HEK293 (cell line): ENCODE measurements at regions not wholly inside any gene's neighbourhood (a gene's known extent, or its start where the extent isn't known, plus 50 kb on each side); places are given as distances from the start of the nearest gene placed in this dataset.

ENCODE experiments used
- CTCF ChIA-PET: fragments of 350-600 bp; formaldehyde crosslinking; extraction: SDS; loops from one replicate; lab custom pipeline; 2021; ENCODE audit warnings: antibody characterized with exemption; lab: Yijun Ruan, JAX
- POLR2A ChIA-PET: fragments of 300-600 bp; formaldehyde crosslinking; extraction: SDS; loops from one replicate; lab custom pipeline; 2020; ENCODE audit warnings: antibody characterized with exemption, inconsistent platforms; lab: Yijun Ruan, JAX
- H3K27ac ChIP-seq: fragments of 200-500 bp; sonication (Bioruptor generic); 2 replicates; pipeline ENCODE4 v1.5.1; 2014; ENCODE audit warnings: low read depth, low read length, control low read depth, inconsistent platforms; ENCODE audit errors: extremely low read depth
- H3K36me3 ChIP-seq, 2 experiments: fragments of 200-500 bp in 1 of 2; sonication (Bioruptor generic) in 1 of 2; 1 replicate in 1 of 2; 2 replicates in 1 of 2; pipeline ENCODE4 v1.5.1; 2014 to 2017; ENCODE audit warnings: inconsistent platforms in 2 of 2, low read length in 2 of 2; ENCODE audit not compliant: control insufficient read depth in 2 of 2, insufficient read depth in 1 of 2
- H3K4me1 ChIP-seq: fragments of 200-500 bp; sonication (Bioruptor generic); 2 replicates; pipeline ENCODE4 v1.5.1; 2014; ENCODE audit warnings: mild to moderate bottlenecking, low read length, inconsistent platforms; ENCODE audit not compliant: control insufficient read depth, insufficient read depth
- H3K4me3 ChIP-seq: 2 replicates; pipeline ENCODE4 v1.5.1; 2011; ENCODE audit warnings: low read depth, mild to moderate bottlenecking, control low read depth, low read length, moderate library complexity
- H3K9me3 ChIP-seq: fragments of 200-500 bp; sonication (Bioruptor generic); 2 replicates; pipeline ENCODE4 v1.5.1; 2014; ENCODE audit warnings: low read depth, low read length, inconsistent platforms; ENCODE audit not compliant: control insufficient read depth, insufficient read depth
- FEZF1 ChIP-seq: fragments of 450-650 bp; formaldehyde crosslinking; IDR thresholded peaks from 2 replicates; pipeline ENCODE4 v1.5.1; 2016; ENCODE audit warnings: missing biosample characterization, missing genetic modification characterization
- HIC1 ChIP-seq: fragments of 450-650 bp; formaldehyde crosslinking; IDR thresholded peaks from 2 replicates; pipeline ENCODE4 v1.5.1; 2016; ENCODE audit warnings: missing biosample characterization, missing genetic modification characterization
- HOXD13 ChIP-seq: sonication (generic); formaldehyde crosslinking; IDR thresholded peaks from 2 replicates; pipeline ENCODE4 v1.8.0; 2022; ENCODE audit warnings: missing genetic modification reagents, borderline replicate concordance
- KLF7 ChIP-seq: fragments of 450-650 bp; formaldehyde crosslinking; IDR thresholded peaks from 2 replicates; pipeline ENCODE4 v1.5.1; 2016; ENCODE audit warnings: missing biosample characterization, missing genetic modification characterization, borderline replicate concordance
- PBX3 ChIP-seq: sonication (generic); formaldehyde crosslinking; IDR thresholded peaks from 2 replicates; pipeline ENCODE4 v1.8.1; 2022; ENCODE audit warnings: mild to moderate bottlenecking, moderate library complexity, missing genetic modification reagents
- REPIN1 ChIP-seq: fragments of 450-650 bp; formaldehyde crosslinking; IDR thresholded peaks from 2 replicates; pipeline ENCODE4 v1.5.1; 2017; ENCODE audit warnings: missing biosample characterization, missing genetic modification characterization, low read depth
- SP7 ChIP-seq: fragments of 450-650 bp; formaldehyde crosslinking; IDR thresholded peaks from 2 replicates; pipeline ENCODE4 v1.5.1; 2016; ENCODE audit warnings: missing biosample characterization, missing genetic modification characterization
- ZBTB26 ChIP-seq: fragments of 450-650 bp; formaldehyde crosslinking; optimal IDR thresholded peaks from 2 replicates; pipeline ENCODE3; 2016; ENCODE audit warnings: missing biosample characterization, mild to moderate bottlenecking, missing genetic modification characterization
- ZBTB6 ChIP-seq: fragments of 450-650 bp; formaldehyde crosslinking; IDR thresholded peaks from 2 replicates; pipeline ENCODE4 v1.5.1; 2017; ENCODE audit warnings: missing biosample characterization, missing genetic modification characterization
- ZNF112 ChIP-seq: fragments of 450-650 bp; formaldehyde crosslinking; IDR thresholded peaks from 2 replicates; pipeline ENCODE4 v1.5.0; 2017; ENCODE audit warnings: missing biosample characterization, missing genetic modification characterization
- ZNF121 ChIP-seq: fragments of 450-650 bp; formaldehyde crosslinking; IDR thresholded peaks from 2 replicates; pipeline ENCODE4 v1.5.1; 2016; ENCODE audit warnings: missing biosample characterization, missing genetic modification characterization
- ZNF155 ChIP-seq: fragments of 450-650 bp; formaldehyde crosslinking; IDR thresholded peaks from 2 replicates; pipeline ENCODE4 v1.5.1; 2016; ENCODE audit warnings: missing biosample characterization, missing genetic modification characterization
- ZNF16 ChIP-seq: fragments of 450-650 bp; formaldehyde crosslinking; IDR thresholded peaks from 2 replicates; pipeline ENCODE4 v1.5.1; 2016; ENCODE audit warnings: low read depth, missing biosample characterization, missing genetic modification characterization
- ZNF18 ChIP-seq: fragments of 450-650 bp; formaldehyde crosslinking; IDR thresholded peaks from 2 replicates; pipeline ENCODE4 v1.5.1; 2016; ENCODE audit warnings: missing biosample characterization, missing genetic modification characterization
- ZNF211 ChIP-seq: fragments of 450-650 bp; formaldehyde crosslinking; IDR thresholded peaks from 2 replicates; pipeline ENCODE4 v1.5.1; 2016; ENCODE audit warnings: low read depth, missing biosample characterization, missing genetic modification characterization
- ZNF223 ChIP-seq: fragments of 450-650 bp; formaldehyde crosslinking; IDR thresholded peaks from 2 replicates; pipeline ENCODE4 v1.5.1; 2016; ENCODE audit warnings: missing biosample characterization, missing genetic modification characterization
- ZNF350 ChIP-seq: fragments of 450-650 bp; formaldehyde crosslinking; IDR thresholded peaks from 2 replicates; pipeline ENCODE4 v1.5.0; 2017; ENCODE audit warnings: missing biosample characterization, mild to moderate bottlenecking, missing genetic modification characterization
- ZNF354C ChIP-seq: fragments of 450-650 bp; formaldehyde crosslinking; IDR thresholded peaks from 2 replicates; pipeline ENCODE4 v1.5.1; 2016; ENCODE audit warnings: missing biosample characterization, missing genetic modification characterization, low read depth, borderline replicate concordance
- ZNF473 ChIP-seq: fragments of 450-650 bp; formaldehyde crosslinking; IDR thresholded peaks from 2 replicates; pipeline ENCODE4 v1.5.1; 2017; ENCODE audit warnings: missing biosample characterization, missing genetic modification characterization
- ZNF521 ChIP-seq: fragments of 450-650 bp; formaldehyde crosslinking; IDR thresholded peaks from 2 replicates; pipeline ENCODE4 v1.5.1; 2017; ENCODE audit warnings: missing biosample characterization, mild to moderate bottlenecking, missing genetic modification characterization
- ZNF558 ChIP-seq: fragments of 450-650 bp; formaldehyde crosslinking; IDR thresholded peaks from 2 replicates; pipeline ENCODE4 v1.5.1; 2016; ENCODE audit warnings: missing biosample characterization, missing genetic modification characterization
- ZNF560 ChIP-seq: fragments of 450-650 bp; formaldehyde crosslinking; IDR thresholded peaks from 2 replicates; pipeline ENCODE4 v1.5.1; 2017; ENCODE audit warnings: missing biosample characterization, missing genetic modification characterization, borderline replicate concordance
- ZNF707 ChIP-seq: fragments of 450-650 bp; formaldehyde crosslinking; IDR thresholded peaks from 2 replicates; pipeline ENCODE4 v1.5.1; 2016; ENCODE audit warnings: missing biosample characterization, missing genetic modification characterization
- ZNF837 ChIP-seq: fragments of 450-650 bp; formaldehyde crosslinking; IDR thresholded peaks from 2 replicates; pipeline ENCODE4 v1.5.1; 2016; ENCODE audit warnings: missing biosample characterization, missing genetic modification characterization
- ZSCAN18 ChIP-seq: fragments of 450-650 bp; formaldehyde crosslinking; IDR thresholded peaks from 2 replicates; pipeline ENCODE4 v1.5.1; 2016; ENCODE audit warnings: missing biosample characterization, missing genetic modification characterization

- no peak for TF ChIP-seq ZNF707
- TF ChIP-seq ZNF16: no peak
These were observed 131.3 kb upstream of the SMIM21 start (continued) for GRCh38 chr18:75558790-75559189.

GRCh38 chr18:75556841-75557240 lies 129.3 kb upstream of the SMIM21 start:
- CTCF ChIA-PET: no interaction called here
- POLR2A ChIA-PET: no interaction called here
- no peak for TF ChIP-seq ZNF112 (tag by site-specific recombination)
- TF ChIP-seq PBX3 (CRISPR knock-in tag): no peak
- TF ChIP-seq SP7 (tag by site-specific recombination): no peak
- TF ChIP-seq ZNF473: no peak
- no peak for TF ChIP-seq ZNF121 (tag by site-specific recombination)
- no peak for TF ChIP-seq REPIN1 (tag by site-specific recombination)
- no peak for TF ChIP-seq ZNF350
- no peak for TF ChIP-seq ZBTB6 (tag by site-specific recombination)
- no peak for TF ChIP-seq ZSCAN18 (tag by site-specific recombination)
- TF ChIP-seq ZNF521: no peak
- no peak for TF ChIP-seq KLF7 (tag by site-specific recombination)
- no peak for TF ChIP-seq ZNF354C (tag by site-specific recombination)
- no peak for TF ChIP-seq ZNF223 (tag by site-specific recombination)
- no peak for TF ChIP-seq HIC1 (tag by site-specific recombination)
- no peak for TF ChIP-seq ZNF837 (tag by site-specific recombination)
- TF ChIP-seq ZNF155 (tag by site-specific recombination): no peak
- TF ChIP-seq ZNF558 (tag by site-specific recombination): no peak
- Histone ChIP-seq H3K27ac (no peak overlapping the region), H3K4me3 (no peak overlapping the region), H3K36me3 (no peaks in the 10 kb centered on the region), H3K9me3 (no peaks in the 10 kb centered on the region), H3K4me1 (no peaks in the 10 kb centered on the region)

- no peak overlapping the region for H3K4me3 ChIP-seq
- CTCF ChIA-PET: no interaction called here
- no peak for TF ChIP-seq FEZF1 (tag by site-specific recombination)
- no peak for TF ChIP-seq ZBTB26
- TF ChIP-seq ZNF211 (tag by site-specific recombination): no peak
- no peak for TF ChIP-seq HOXD13 (CRISPR knock-in tag)
- no peak for TF ChIP-seq ZNF18 (tag by site-specific recombination)
- TF ChIP-seq ZNF473: no peak
- TF ChIP-seq ZNF560 (tag by site-specific recombination): no peak
These were observed 127.2 kb upstream of the SMIM21 start for GRCh38 chr18:75554644-75555185.

More at GRCh38 chr18:75554644-75555185, 127.2 kb upstream of the SMIM21 start:
- Histone ChIP-seq H3K9me3 (no peaks in the 10 kb centered on the region), H3K36me3 (no peaks in the 10 kb centered on the region), H3K4me1 (peaks cover 3% of the 10 kb centered on the region; the same call in 1 of the 2 replicates), H3K27ac (no peak overlapping the region)
- POLR2A ChIA-PET: no interaction called here
